ENCODE measurements at regions not wholly inside any gene's neighbourhood (a gene's known extent, or its start where the extent isn't known, plus 50 kb on each side); places are given as distances from the start of the nearest gene placed in this dataset.
"Not testable (repeated sequence)": the region's sequence is repeated elsewhere in the genome, so short reads cannot be mapped to it uniquely, and the experiment has no call there.

DNA sequence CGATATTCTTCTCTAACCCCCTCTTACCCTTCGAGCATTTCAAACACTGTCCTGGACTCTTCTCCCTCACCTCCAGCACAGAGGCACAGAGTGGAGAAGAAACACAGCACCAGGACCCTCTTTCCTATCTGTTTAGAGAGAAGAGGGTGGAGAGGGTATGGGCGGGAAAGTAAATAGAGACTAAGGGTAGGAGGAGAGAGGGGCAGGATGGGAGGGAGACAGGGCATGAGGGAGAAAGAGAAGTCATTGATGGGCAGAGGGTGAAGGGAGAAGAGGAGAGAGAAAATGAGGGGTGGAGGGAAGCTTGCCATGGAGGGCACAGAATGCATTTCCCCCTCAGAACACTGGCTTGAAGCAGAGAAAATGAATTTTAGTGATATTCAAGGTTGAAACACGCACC is 543.9 kb upstream of the B3GAT1 start:
- TF ChIP-seq, protein P1, sequence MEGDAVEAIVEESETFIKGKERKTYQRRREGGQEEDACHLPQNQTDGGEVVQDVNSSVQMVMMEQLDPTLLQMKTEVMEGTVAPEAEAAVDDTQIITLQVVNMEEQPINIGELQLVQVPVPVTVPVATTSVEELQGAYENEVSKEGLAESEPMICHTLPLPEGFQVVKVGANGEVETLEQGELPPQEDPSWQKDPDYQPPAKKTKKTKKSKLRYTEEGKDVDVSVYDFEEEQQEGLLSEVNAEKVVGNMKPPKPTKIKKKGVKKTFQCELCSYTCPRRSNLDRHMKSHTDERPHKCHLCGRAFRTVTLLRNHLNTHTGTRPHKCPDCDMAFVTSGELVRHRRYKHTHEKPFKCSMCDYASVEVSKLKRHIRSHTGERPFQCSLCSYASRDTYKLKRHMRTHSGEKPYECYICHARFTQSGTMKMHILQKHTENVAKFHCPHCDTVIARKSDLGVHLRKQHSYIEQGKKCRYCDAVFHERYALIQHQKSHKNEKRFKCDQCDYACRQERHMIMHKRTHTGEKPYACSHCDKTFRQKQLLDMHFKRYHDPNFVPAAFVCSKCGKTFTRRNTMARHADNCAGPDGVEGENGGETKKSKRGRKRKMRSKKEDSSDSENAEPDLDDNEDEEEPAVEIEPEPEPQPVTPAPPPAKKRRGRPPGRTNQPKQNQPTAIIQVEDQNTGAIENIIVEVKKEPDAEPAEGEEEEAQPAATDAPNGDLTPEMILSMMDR (IDR thresholded peaks at IDR 0.05) = not testable (repeated sequence)
- not testable (repeated sequence) for TF ChIP-seq POLR2A (IDR thresholded peaks at IDR 0.05)

Measured in thyroid gland (tissue), 4 donors.